MCF 10A (cell line): ENCODE measurements at regions not wholly inside any gene's neighbourhood (a gene's known extent, or its start where the extent isn't known, plus 50 kb on each side); places are given as distances from the start of the nearest gene placed in this dataset.
"Not testable (repeated sequence)": the region's sequence is repeated elsewhere in the genome, so short reads cannot be mapped to it uniquely, and the experiment has no call there.

ENCODE experiments used
- BruUV-seq: library from RNA; stranded (reverse); fragments of 400-500 nt; replicated peaks from 2 replicates; lab custom pipeline; 2021; lab: Mats Ljungman, UMichigan
- CTCF ChIA-PET: fragments of 300-600 bp; sonication (Branson Sonifier 250); formaldehyde crosslinking; extraction: SDS; loops from one replicate; lab custom pipeline; 2021; ENCODE audit warnings: antibody characterized with exemption, inconsistent platforms; lab: Yijun Ruan, JAX
- POLR2A ChIA-PET: fragments of 300-600, 350-650 bp; sonication (Branson Sonifier 250); formaldehyde crosslinking; extraction: SDS; loops from one replicate; lab custom pipeline; 2020; ENCODE audit warnings: antibody characterized with exemption, inconsistent platforms; lab: Yijun Ruan, JAX
- DNase-seq: peaks from one replicate; pipeline ENCODE4 v3.0.0-alpha.2; 2018; ENCODE audit not compliant: unreplicated experiment
- H3K27ac Mint-ChIP-seq: one replicate; pipeline ENCODE4 v1.8.0; 2022; ENCODE audit warnings: mild to moderate bottlenecking, low read depth, mixed read lengths; ENCODE audit not compliant: unreplicated experiment
- H3K27me3 Mint-ChIP-seq: one replicate; pipeline ENCODE4 v1.8.0; 2022; ENCODE audit warnings: mixed read lengths; ENCODE audit not compliant: insufficient read depth, unreplicated experiment
- H3K36me3 Mint-ChIP-seq: one replicate; pipeline ENCODE4 v1.8.0; 2022; ENCODE audit warnings: mild to moderate bottlenecking, moderate library complexity, mixed read lengths; ENCODE audit not compliant: insufficient read depth, unreplicated experiment
- H3K4me1 Mint-ChIP-seq: one replicate; pipeline ENCODE4 v1.8.0; 2022; ENCODE audit warnings: mixed read lengths; ENCODE audit not compliant: insufficient read depth, unreplicated experiment
- H3K4me3 Mint-ChIP-seq: one replicate; pipeline ENCODE4 v1.8.0; 2022; ENCODE audit warnings: mild to moderate bottlenecking, moderate library complexity, mixed read lengths; ENCODE audit not compliant: unreplicated experiment
- H3K9me3 Mint-ChIP-seq: one replicate; pipeline ENCODE4 v1.8.0; 2022; ENCODE audit warnings: mixed read lengths; ENCODE audit not compliant: unreplicated experiment
- intact Hi-C: fragments of 100-400 bp; cut with micrococcal nuclease; formaldehyde crosslinking; loops from 2 replicates; pipeline ENCODE4 v1.14.1; 2022
- TF ChIP-seq, protein P1 (sequence below): fragments of 200-600 bp; IDR thresholded peaks from one replicate; pipeline ENCODE4 v1.8.0; 2022; ENCODE audit warnings: antibody characterized with exemption, mild to moderate bottlenecking; ENCODE audit not compliant: unreplicated experiment

DNA sequence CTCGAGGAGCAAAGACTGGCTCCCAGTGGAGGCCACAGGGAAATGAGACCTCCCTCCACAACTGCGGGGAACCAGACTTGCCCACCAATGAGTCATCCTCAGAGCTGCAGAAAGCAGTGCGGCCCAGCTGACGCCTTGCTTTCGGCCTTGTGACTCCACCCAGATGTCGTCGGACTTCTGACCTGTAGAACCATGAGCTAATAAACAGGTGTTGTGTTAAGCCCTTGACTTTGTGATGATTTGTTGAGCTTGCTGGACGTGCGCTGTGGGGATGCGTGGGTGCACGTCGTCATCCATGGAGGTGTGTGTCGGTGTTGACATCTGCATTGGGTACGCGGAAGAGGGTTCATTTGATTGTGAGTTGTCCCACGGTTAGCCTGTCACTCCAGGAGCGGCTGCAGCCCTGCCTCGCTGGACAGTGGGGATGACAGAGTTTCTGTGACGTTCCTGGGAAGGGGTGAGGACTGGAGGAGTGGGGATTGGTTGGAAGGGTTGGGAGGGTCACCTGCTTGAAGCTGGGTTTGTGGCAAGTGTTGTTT is 154.1 kb downstream of the SH3BP4 start:
- intact Hi-C loops: loop anchor here (2.0 to 5.0 kb wide), 3 partner anchors 154 to 1129 kb away; partner anchors contain the start of gene SH3BP4
- H3K27ac Mint-ChIP-seq: no peak overlapping the region
- H3K4me1 Mint-ChIP-seq: no peaks in the 10 kb centered on the region
- no peaks in the 10 kb centered on the region for H3K36me3 Mint-ChIP-seq
- H3K27me3 Mint-ChIP-seq: no peaks in the 10 kb centered on the region
- BruUV-seq: no TSS peak
- DNase-seq: no peak
- no peaks in the 10 kb centered on the region for H3K9me3 Mint-ChIP-seq
- TF ChIP-seq, protein P1, sequence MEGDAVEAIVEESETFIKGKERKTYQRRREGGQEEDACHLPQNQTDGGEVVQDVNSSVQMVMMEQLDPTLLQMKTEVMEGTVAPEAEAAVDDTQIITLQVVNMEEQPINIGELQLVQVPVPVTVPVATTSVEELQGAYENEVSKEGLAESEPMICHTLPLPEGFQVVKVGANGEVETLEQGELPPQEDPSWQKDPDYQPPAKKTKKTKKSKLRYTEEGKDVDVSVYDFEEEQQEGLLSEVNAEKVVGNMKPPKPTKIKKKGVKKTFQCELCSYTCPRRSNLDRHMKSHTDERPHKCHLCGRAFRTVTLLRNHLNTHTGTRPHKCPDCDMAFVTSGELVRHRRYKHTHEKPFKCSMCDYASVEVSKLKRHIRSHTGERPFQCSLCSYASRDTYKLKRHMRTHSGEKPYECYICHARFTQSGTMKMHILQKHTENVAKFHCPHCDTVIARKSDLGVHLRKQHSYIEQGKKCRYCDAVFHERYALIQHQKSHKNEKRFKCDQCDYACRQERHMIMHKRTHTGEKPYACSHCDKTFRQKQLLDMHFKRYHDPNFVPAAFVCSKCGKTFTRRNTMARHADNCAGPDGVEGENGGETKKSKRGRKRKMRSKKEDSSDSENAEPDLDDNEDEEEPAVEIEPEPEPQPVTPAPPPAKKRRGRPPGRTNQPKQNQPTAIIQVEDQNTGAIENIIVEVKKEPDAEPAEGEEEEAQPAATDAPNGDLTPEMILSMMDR: no peak
- CTCF ChIA-PET: interaction anchor here (0.6 to 5.0 kb wide), 11 partner anchors 11 to 561 kb away, joined by 3 to 33 read pairs (median 6); no protein-coding TSS in a partner anchor
- POLR2A ChIA-PET: interaction anchor here (1.2 kb wide), 1 partner anchor 547 kb away, joined by 4 read pairs; no protein-coding TSS in a partner anchor
- no peak overlapping the region for H3K4me3 Mint-ChIP-seq

- BruUV-seq: no TSS peak
- POLR2A ChIA-PET: interaction anchor here (0.6 to 1.1 kb wide), 5 partner anchors 9 to 556 kb away, joined by 3 to 4 read pairs (median 4); no protein-coding TSS in a partner anchor
- TF ChIP-seq, protein P1: peak; percentile 79
Measured at GRCh38 chr2:235106874-235107639, 155.2 kb downstream of the SH3BP4 start.

GRCh38 chr2:235107640-235107951 is 155.8 kb downstream of the SH3BP4 start:
- no peaks in the 10 kb centered on the region for H3K9me3 Mint-ChIP-seq
- ChIA-PET POLR2A (interaction anchor here (0.6 to 1.1 kb wide), 7 partner anchors 10 to 561 kb away, joined by 3 to 4 read pairs (median 3); no protein-coding TSS in a partner anchor), CTCF (interaction anchor here (0.6 to 5.0 kb wide), 30 partner anchors 9 to 1770 kb away, joined by 3 to 33 read pairs (median 4); no protein-coding TSS in a partner anchor)
- BruUV-seq: no TSS peak
- no peak overlapping the region for H3K27ac Mint-ChIP-seq
- no peak for DNase-seq
- H3K36me3 Mint-ChIP-seq: no peaks in the 10 kb centered on the region
- intact Hi-C loops: loop anchor here (1.0 to 5.0 kb wide), 4 partner anchors 155 to 1130 kb away; partner anchors contain the start of gene SH3BP4
- H3K4me1 Mint-ChIP-seq: no peaks in the 10 kb centered on the region
- no peaks in the 10 kb centered on the region for H3K27me3 Mint-ChIP-seq
- TF ChIP-seq, protein P1: no peak
- H3K4me3 Mint-ChIP-seq: no peak overlapping the region

More at GRCh38 chr2:235106874-235107639, 155.2 kb downstream of the SH3BP4 start:
- no peaks in the 10 kb centered on the region for H3K36me3 Mint-ChIP-seq
- peak; percentile 83 for DNase-seq
- intact Hi-C loops: loop anchor here (1.0 to 5.0 kb wide), 4 partner anchors 155 to 1130 kb away; partner anchors contain the start of gene SH3BP4
- no peaks in the 10 kb centered on the region for H3K4me1 Mint-ChIP-seq
- no peaks in the 10 kb centered on the region for H3K27me3 Mint-ChIP-seq
- H3K9me3 Mint-ChIP-seq: no peaks in the 10 kb centered on the region
- CTCF ChIA-PET: interaction anchor here (0.5 to 5.0 kb wide), 33 partner anchors 8 to 1771 kb away, joined by 3 to 33 read pairs (median 4); no protein-coding TSS in a partner anchor
- H3K27ac Mint-ChIP-seq: no peak overlapping the region
- no peak overlapping the region for H3K4me3 Mint-ChIP-seq

DNA sequence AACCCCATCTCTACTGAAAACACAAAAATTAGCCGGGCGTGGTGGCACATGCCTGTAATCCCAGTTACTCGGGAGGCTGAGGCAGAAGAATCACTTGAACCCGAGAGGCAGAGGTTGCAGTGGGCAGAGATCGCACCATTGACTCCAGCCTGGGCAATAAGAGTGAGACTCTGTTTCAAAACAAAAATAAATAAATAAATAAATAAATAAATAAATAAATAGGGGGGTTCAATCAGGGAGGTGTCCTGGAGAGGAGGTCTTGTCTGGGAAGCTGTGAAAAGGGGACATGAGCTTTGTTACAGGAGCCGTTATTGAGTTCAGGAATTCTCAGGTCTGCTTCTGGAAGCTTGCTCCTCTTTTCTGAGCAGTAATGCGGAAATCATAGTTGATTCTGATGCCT is 157.7 kb downstream of the SH3BP4 start:
- H3K27ac Mint-ChIP-seq, H3K36me3 Mint-ChIP-seq, H3K9me3 Mint-ChIP-seq, BruUV-seq, H3K4me1 Mint-ChIP-seq, H3K4me3 Mint-ChIP-seq, POLR2A ChIA-PET, DNase-seq, H3K27me3 Mint-ChIP-seq: not testable (repeated sequence)
- CTCF ChIA-PET: interaction anchor here (0.9 to 5.0 kb wide), 4 partner anchors 108 to 558 kb away, joined by 3 to 30 read pairs (median 3); no protein-coding TSS in a partner anchor
- intact Hi-C loops: loop anchor here (5.0 kb wide), 2 partner anchors 157 to 1132 kb away; partner anchors contain the start of gene SH3BP4
